Muscle of arm (tissue), 1 donor: ENCODE measurements at regions not wholly inside any gene's neighbourhood (a gene's known extent, or its start where the extent isn't known, plus 50 kb on each side); places are given as distances from the start of the nearest gene placed in this dataset.

Source experiments
- DNase-seq: peaks from one replicate; pipeline ENCODE4 v3.0.0-alpha.2; 2013

GRCh38 chr13:104001766-104002165 lies 935.5 kb upstream of the SLC10A2 start:
- no peak for DNase-seq

- DNase-seq, result no peak
Observed at GRCh38 chr13:103996733-103997132, 930.5 kb upstream of the SLC10A2 start.

- no peak for DNase-seq
Observed at GRCh38 chr13:103983948-103984347, 917.7 kb upstream of the SLC10A2 start.

- no peak for DNase-seq
Observed at GRCh38 chr13:103976371-103976770, 910.2 kb upstream of the SLC10A2 start.

GRCh38 chr13:103973740-103974139 lies 907.5 kb upstream of the SLC10A2 start:
- no peak for DNase-seq

- no peak for DNase-seq
Observed at GRCh38 chr13:103969520-103970050, 903.4 kb upstream of the SLC10A2 start.

- no peak for DNase-seq
Observed at GRCh38 chr13:103965506-103966243, 899.5 kb upstream of the SLC10A2 start.

GRCh38 chr13:103961784-103962183 lies 895.6 kb upstream of the SLC10A2 start:
- DNase-seq, result no peak

- no peak for DNase-seq
Observed at GRCh38 chr13:103961129-103961528, 894.9 kb upstream of the SLC10A2 start.

GRCh38 chr13:103960001-103960400 lies 893.8 kb upstream of the SLC10A2 start:
- no peak for DNase-seq

GRCh38 chr13:103958691-103959090 lies 892.5 kb upstream of the SLC10A2 start:
- no peak for DNase-seq

- no peak for DNase-seq
Observed at GRCh38 chr13:103957939-103958338, 891.7 kb upstream of the SLC10A2 start.

GRCh38 chr13:103953859-103954258 lies 887.6 kb upstream of the SLC10A2 start:
- no peak for DNase-seq

- no peak for DNase-seq
Observed at GRCh38 chr13:103952183-103952582, 886.0 kb upstream of the SLC10A2 start.

- DNase-seq, result no peak
Observed at GRCh38 chr13:103948426-103948825, 882.2 kb upstream of the SLC10A2 start.

GRCh38 chr13:103945836-103946235 lies 879.6 kb upstream of the SLC10A2 start:
- DNase-seq, result peak; percentile 42

- DNase-seq, result no peak
Observed at GRCh38 chr13:103941506-103942140, 875.4 kb upstream of the SLC10A2 start.

- no peak for DNase-seq
Observed at GRCh38 chr13:103935117-103935516, 868.9 kb upstream of the SLC10A2 start.

- DNase-seq, result no peak
Observed at GRCh38 chr13:103931885-103932284, 865.7 kb upstream of the SLC10A2 start.

- no peak for DNase-seq
Observed at GRCh38 chr13:103931331-103931845, 865.2 kb upstream of the SLC10A2 start.

GRCh38 chr13:103926118-103926517 lies 859.9 kb upstream of the SLC10A2 start:
- no peak for DNase-seq

- DNase-seq, result no peak
Observed at GRCh38 chr13:103908911-103909310, 842.7 kb upstream of the SLC10A2 start.

GRCh38 chr13:103908274-103908673 lies 842.1 kb upstream of the SLC10A2 start:
- no peak for DNase-seq
